ENCODE measurements at regions not wholly inside any gene's neighbourhood (a gene's known extent, or its start where the extent isn't known, plus 50 kb on each side); places are given as distances from the start of the nearest gene placed in this dataset.

DNA sequence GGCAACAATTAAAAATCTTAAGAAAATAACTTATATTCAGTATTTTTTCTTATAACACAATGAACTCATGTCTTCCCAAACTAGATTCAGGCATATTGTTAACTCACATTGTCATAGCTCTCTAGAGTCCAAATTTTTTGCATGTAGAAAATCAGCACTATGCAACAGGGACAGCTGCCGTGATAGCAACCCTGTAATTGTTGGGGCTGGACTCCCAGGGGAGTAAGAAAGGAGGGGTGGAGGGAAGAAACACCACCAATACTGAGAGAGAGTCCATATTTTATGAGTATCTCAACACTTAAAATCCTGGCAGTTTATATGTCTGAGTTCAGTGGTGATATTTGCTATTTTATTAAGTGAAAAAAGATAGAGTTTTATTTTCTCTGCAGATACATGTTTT is 89.6 kb upstream of the HS3ST5 start:
- Histone ChIP-seq H3K4me3 (replicated peaks in 1 of 3; ENCODE audit: insufficient read depth in 1 of 3, low read depth in 2 of 3, low read length in 3 of 3) (no peak overlapping the region), H3K36me3 (replicated peaks in 1 of 2; ENCODE audit: control insufficient read depth in 1 of 2, insufficient read depth in 2 of 2, low read length in 2 of 2) (no peaks in the 10 kb centered on the region), H3K4me2 (ENCODE audit: low read depth, low read length) (no peak overlapping the region), H3K79me2 (ENCODE audit: insufficient read depth, low read length) (no peaks in the 10 kb centered on the region), H2AFZ (ENCODE audit: low read length) (no peak overlapping the region), H3K27me3 (ENCODE audit: control insufficient read depth in 1 of 2, insufficient read depth in 2 of 2, low read length in 2 of 2) (no peaks in the 10 kb centered on the region; a peak in 1 of 5 replicates), H3K27ac (ENCODE audit: extremely low read length, insufficient read depth, low read length) (no peak overlapping the region), H4K20me1 (ENCODE audit: insufficient read depth, low read length) (no peaks in the 10 kb centered on the region), H3K4me1 (ENCODE audit: insufficient read depth, low read length) (peaks cover 9% of the 10 kb centered on the region), H3K9ac (ENCODE audit: insufficient read depth, low read depth, low read length) (no peak overlapping the region), H3K9me3 (ENCODE audit: low read length) (no peaks in the 10 kb centered on the region)
- no peak for FAIRE-seq
- ChIA-PET CTCF (ENCODE audit: low intra/inter-chr PET ratio, low total read pairs) (no interaction called here), POLR2A (no interaction called here)
- no peak for DNase-seq (ENCODE audit: low spot score)
- in situ Hi-C loops (cut with HindIII; ENCODE audit: extremely low pct_ligation_motif_present, low pct_unique_long_range_greater_than_20kb) (no loop called here), intact Hi-C loops (cut with micrococcal nuclease; ENCODE audit: unreplicated experiment) (no loop called here)
- TF ChIP-seq YY1 (IDR thresholded peaks at IDR 0.05; ENCODE audit: insufficient read depth, insufficient replicate concordance, low read depth, low read length) (no peak), ZNF431 (CRISPR knock-in tag; IDR thresholded peaks at IDR 0.05; ENCODE audit: borderline replicate concordance, low read depth) (no peak), DMAP1 (CRISPR knock-in tag; IDR thresholded peaks at IDR 0.05) (no peak), MIER2 (CRISPR knock-in tag; IDR thresholded peaks at IDR 0.05) (peak; percentile 72; the same call in 1 of the 2 replicates), ZBTB46 (CRISPR knock-in tag; IDR thresholded peaks at IDR 0.05; ENCODE audit: borderline replicate concordance) (no peak), POLR2A (IDR thresholded peaks at IDR 0.05; ENCODE audit: insufficient read depth in 1 of 2, low read depth in 2 of 2, low read length in 2 of 2) (no peak)
- TF ChIP-seq, protein P1, sequence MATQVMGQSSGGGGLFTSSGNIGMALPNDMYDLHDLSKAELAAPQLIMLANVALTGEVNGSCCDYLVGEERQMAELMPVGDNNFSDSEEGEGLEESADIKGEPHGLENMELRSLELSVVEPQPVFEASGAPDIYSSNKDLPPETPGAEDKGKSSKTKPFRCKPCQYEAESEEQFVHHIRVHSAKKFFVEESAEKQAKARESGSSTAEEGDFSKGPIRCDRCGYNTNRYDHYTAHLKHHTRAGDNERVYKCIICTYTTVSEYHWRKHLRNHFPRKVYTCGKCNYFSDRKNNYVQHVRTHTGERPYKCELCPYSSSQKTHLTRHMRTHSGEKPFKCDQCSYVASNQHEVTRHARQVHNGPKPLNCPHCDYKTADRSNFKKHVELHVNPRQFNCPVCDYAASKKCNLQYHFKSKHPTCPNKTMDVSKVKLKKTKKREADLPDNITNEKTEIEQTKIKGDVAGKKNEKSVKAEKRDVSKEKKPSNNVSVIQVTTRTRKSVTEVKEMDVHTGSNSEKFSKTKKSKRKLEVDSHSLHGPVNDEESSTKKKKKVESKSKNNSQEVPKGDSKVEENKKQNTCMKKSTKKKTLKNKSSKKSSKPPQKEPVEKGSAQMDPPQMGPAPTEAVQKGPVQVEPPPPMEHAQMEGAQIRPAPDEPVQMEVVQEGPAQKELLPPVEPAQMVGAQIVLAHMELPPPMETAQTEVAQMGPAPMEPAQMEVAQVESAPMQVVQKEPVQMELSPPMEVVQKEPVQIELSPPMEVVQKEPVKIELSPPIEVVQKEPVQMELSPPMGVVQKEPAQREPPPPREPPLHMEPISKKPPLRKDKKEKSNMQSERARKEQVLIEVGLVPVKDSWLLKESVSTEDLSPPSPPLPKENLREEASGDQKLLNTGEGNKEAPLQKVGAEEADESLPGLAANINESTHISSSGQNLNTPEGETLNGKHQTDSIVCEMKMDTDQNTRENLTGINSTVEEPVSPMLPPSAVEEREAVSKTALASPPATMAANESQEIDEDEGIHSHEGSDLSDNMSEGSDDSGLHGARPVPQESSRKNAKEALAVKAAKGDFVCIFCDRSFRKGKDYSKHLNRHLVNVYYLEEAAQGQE (IDR thresholded peaks at IDR 0.05; ENCODE audit: borderline replicate concordance in 1 of 2, low read depth in 1 of 2, low read length in 2 of 2) = peak in 1 of 2 experiments; percentile 87; a peak in 3 of 4 replicates
- ATAC-seq = no peak
- no TSS peak for BruUV-seq (replicated peaks)
- WGBS (ENCODE audit: low lambda C conversion rate) = 15% methylated on average over 1 of the region's 1 CpG

All from HepG2 (cell line).